PC-9 (cell line): ENCODE measurements at regions not wholly inside any gene's neighbourhood (a gene's known extent, or its start where the extent isn't known, plus 50 kb on each side); places are given as distances from the start of the nearest gene placed in this dataset.

Experiments used
- BruUV-seq: library from RNA; stranded (reverse); fragments of 400-500 nt; replicated peaks from 2 replicates; lab custom pipeline; 2021; lab: Mats Ljungman, UMichigan
- CTCF ChIA-PET: fragments of 300-600 bp; sonication (Branson Sonifier 250); formaldehyde crosslinking; loops from one replicate; lab custom pipeline; 2022; ENCODE audit warnings: antibody characterized with exemption; lab: Charles Lee
- POLR2A ChIA-PET: fragments of 300-600 bp; sonication (Branson Sonifier 250); formaldehyde crosslinking; loops from one replicate; lab custom pipeline; 2022; ENCODE audit warnings: antibody characterized with exemption; ENCODE audit not compliant: unreplicated experiment; lab: Charles Lee
- DNase-seq, 2 experiments: peaks; one replicate each; pipeline versions ENCODE4 v3.0.0 to v3.0.0-alpha.2; 2015 to 2022; ENCODE audit warnings: mixed read lengths in 1 of 2
- H2AFZ ChIP-seq: fragments of 200-600 bp; sonication (generic); 2 replicates; pipeline ENCODE4 v1.8.1; 2017; ENCODE audit warnings: antibody characterized with exemption
- H3F3A ChIP-seq: fragments of 200-600 bp; sonication (generic); 2 replicates; pipeline ENCODE4 v1.8.1; 2017; ENCODE audit warnings: antibody characterized with exemption, mild to moderate bottlenecking, low read depth; ENCODE audit not compliant: insufficient read depth
- H3K27ac ChIP-seq: fragments of 200-600 bp; sonication (generic); 2 replicates; pipeline ENCODE4 v1.6.1; 2016; ENCODE audit warnings: mixed run types
- H3K27me3 ChIP-seq: fragments of 200-600 bp; sonication (generic); 2 replicates; pipeline ENCODE4 v1.6.1; 2016; ENCODE audit warnings: low read depth, mixed run types; ENCODE audit not compliant: insufficient read depth
- H3K36me3 ChIP-seq: fragments of 200-600 bp; sonication (generic); 2 replicates; pipeline ENCODE4 v1.6.1; 2016; ENCODE audit warnings: low read depth, mixed run types
- H3K4me1 ChIP-seq: fragments of 200-600 bp; sonication (generic); replicated peaks from 2 replicates; pipeline ENCODE4 v1.6.1; 2016; ENCODE audit warnings: mixed run types; ENCODE audit not compliant: insufficient read depth
- H3K4me2 ChIP-seq: fragments of 200-600 bp; sonication (generic); 2 replicates; pipeline ENCODE4 v1.6.1; 2017; ENCODE audit warnings: mixed run types
- H3K4me3 ChIP-seq: fragments of 200-600 bp; sonication (generic); 2 replicates; pipeline ENCODE4 v1.6.1; 2016; ENCODE audit warnings: mixed run types
- H3K79me2 ChIP-seq: fragments of 200-600 bp; sonication (generic); 2 replicates; pipeline ENCODE4 v1.6.1; 2017; ENCODE audit warnings: low read depth, mixed run types
- H3K9me2 ChIP-seq: fragments of 200-600 bp; sonication (generic); 2 replicates; pipeline ENCODE4 v1.8.1; 2017; ENCODE audit warnings: mild to moderate bottlenecking; ENCODE audit not compliant: insufficient read depth
- H3K9me3 ChIP-seq: fragments of 200-600 bp; sonication (generic); 2 replicates; pipeline ENCODE4 v1.8.1; 2016; ENCODE audit warnings: low read depth; ENCODE audit not compliant: insufficient read depth
- H4K20me1 ChIP-seq: fragments of 200-600 bp; sonication (generic); 2 replicates; pipeline ENCODE4 v1.8.1; 2017; ENCODE audit not compliant: insufficient read depth
- CTCF ChIP-seq: fragments of 200-600 bp; sonication (generic); conservative IDR thresholded peaks from 2 replicates; pipeline ENCODE4 v1.6.1; 2017; ENCODE audit warnings: mixed run types, antibody characterized with exemption, mild to moderate bottlenecking, moderate library complexity
- EZH2 ChIP-seq: fragments of 200-600 bp; sonication (generic); IDR thresholded peaks from 2 replicates; pipeline ENCODE4 v1.8.0; 2017; ENCODE audit warnings: antibody characterized with exemption, low read depth
- intact Hi-C: fragments of 100-400 bp; cut with micrococcal nuclease; formaldehyde crosslinking; loops from one replicate; pipeline ENCODE4 v1.10.0; 2022; ENCODE audit not compliant: unreplicated experiment

- intact Hi-C loops: loop anchor here (1.0 kb wide), 1 partner anchor 49 kb away; no protein-coding TSS in a partner anchor
- peak overlapping the region; percentile 86 for H3K27ac ChIP-seq
- DNase-seq: peak in 1 of 2 experiments; percentile 34
- peak overlapping the region; percentile 97 for H3K4me3 ChIP-seq
- H3K27me3 ChIP-seq: no peaks in the 10 kb centered on the region
- H4K20me1 ChIP-seq: peaks cover 9% of the 10 kb centered on the region; the same call in 1 of the 2 replicates
- H3K4me2 ChIP-seq: peak overlapping the region; percentile 95
- no peaks in the 10 kb centered on the region for H3K9me2 ChIP-seq
- ChIA-PET POLR2A (interaction anchor here (0.6 to 0.7 kb wide), 3 partner anchors 43 to 751 kb away, joined by 3 to 8 read pairs (median 3); no protein-coding TSS in a partner anchor), CTCF (interaction anchor here (0.6 kb wide), 2 partner anchors 20 to 150 kb away, joined by 3 to 10 read pairs; no protein-coding TSS in a partner anchor)
- peaks cover 60% of the 10 kb centered on the region for H3K79me2 ChIP-seq
- H3F3A ChIP-seq: peaks cover 33% of the 10 kb centered on the region
- H3K9me3 ChIP-seq: no peaks in the 10 kb centered on the region; the same call in 1 of the 2 replicates
- H3K4me1 ChIP-seq: peaks cover 29% of the 10 kb centered on the region
- BruUV-seq: TSS peak; percentile 55
- TF ChIP-seq EZH2 (no peak), CTCF (no peak)
- no peaks in the 10 kb centered on the region for H3K36me3 ChIP-seq
- H2AFZ ChIP-seq: peak overlapping the region; percentile 62
Measured at GRCh38 chr17:72591289-72592241, 470.7 kb downstream of the SOX9 start.

GRCh38 chr17:72592242-72592966 lies 471.6 kb downstream of the SOX9 start:
- CTCF ChIA-PET: no interaction called here

More at GRCh38 chr17:72592242-72592966, 471.6 kb downstream of the SOX9 start:
- Histone ChIP-seq H3K79me2 (peaks cover 52% of the 10 kb centered on the region), H3K27ac (peak overlapping the region; percentile 86; the same call in 1 of the 2 replicates), H4K20me1 (peaks cover 7% of the 10 kb centered on the region; the same call in 1 of the 2 replicates), H3K4me3 (peak overlapping the region; percentile 97), H3K9me2 (no peaks in the 10 kb centered on the region), H3K36me3 (no peaks in the 10 kb centered on the region), H3K4me1 (peaks cover 24% of the 10 kb centered on the region), H2AFZ (peak overlapping the region; percentile 62; the same call in 1 of the 2 replicates), H3K27me3 (no peaks in the 10 kb centered on the region), H3F3A (peaks cover 31% of the 10 kb centered on the region), H3K9me3 (no peaks in the 10 kb centered on the region; the same call in 1 of the 2 replicates), H3K4me2 (peak overlapping the region; percentile 95)
- intact Hi-C loops: no loop called here
- DNase-seq: peak; percentile 67 to 86
- POLR2A ChIA-PET: interaction anchor here (0.6 to 1.0 kb wide), 11 partner anchors 10 to 960 kb away, joined by 3 to 10 read pairs (median 4); a partner anchor contains a TSS
- no peak for TF ChIP-seq CTCF
- no peak for TF ChIP-seq EZH2
- BruUV-seq: no TSS peak
